HTR-8/SVneo (cell line): ENCODE measurements at regions not wholly inside any gene's neighbourhood (a gene's known extent, or its start where the extent isn't known, plus 50 kb on each side); places are given as distances from the start of the nearest gene placed in this dataset.

Experiments
- DNase-seq: peaks from one replicate; pipeline ENCODE4 v3.0.0; 2011; ENCODE audit warnings: low spot score, mixed read lengths; ENCODE audit not compliant: insufficient read length
- FAIRE-seq: peaks from 2 replicates; lab custom pipeline; 2011; peaks lifted over from hg19 to GRCh38; lab: Jason Lieb, UNC

- no peak for DNase-seq
Observed at GRCh38 chr11:69348414-69349235, 54.7 kb downstream of the MYEOV start.

GRCh38 chr11:69350040-69350439 lies 56.1 kb downstream of the MYEOV start:
- DNase-seq: no peak
- FAIRE-seq: no peak

More at GRCh38 chr11:69348414-69349235, 54.7 kb downstream of the MYEOV start:
- no peak for FAIRE-seq

- DNase-seq (no peak), FAIRE-seq (no peak)
Observed at GRCh38 chr11:69350596-69350995, 56.6 kb downstream of the MYEOV start.

GRCh38 chr11:69351460-69351859 lies 57.5 kb downstream of the MYEOV start:
- DNase-seq (peak; percentile 45), FAIRE-seq (no peak)

GRCh38 chr11:69352166-69352565 lies 58.2 kb downstream of the MYEOV start:
- FAIRE-seq (peak; percentile 33), DNase-seq (no peak)

GRCh38 chr11:69352715-69353319 lies 58.9 kb downstream of the MYEOV start:
- DNase-seq (peak; percentile 30), FAIRE-seq (peak; percentile 97)

- FAIRE-seq (peak; percentile 67), DNase-seq (no peak)
Observed at GRCh38 chr11:69353696-69354544, 60.0 kb downstream of the MYEOV start.

- DNase-seq (no peak), FAIRE-seq (no peak)
Observed at GRCh38 chr11:69354545-69354897, 60.6 kb downstream of the MYEOV start.

- FAIRE-seq (no peak), DNase-seq (no peak)
Observed at GRCh38 chr11:69355346-69355940, 61.5 kb downstream of the MYEOV start.

- FAIRE-seq (no peak), DNase-seq (no peak)
Observed at GRCh38 chr11:69355959-69356702, 62.2 kb downstream of the MYEOV start.

- DNase-seq (no peak), FAIRE-seq (no peak)
Observed at GRCh38 chr11:69356703-69357457, 62.9 kb downstream of the MYEOV start.

GRCh38 chr11:69357458-69358397 lies 63.8 kb downstream of the MYEOV start:
- no peak for DNase-seq
- peak; percentile 92 for FAIRE-seq

GRCh38 chr11:69358398-69359020 lies 64.6 kb downstream of the MYEOV start:
- FAIRE-seq: no peak
- no peak for DNase-seq

- DNase-seq (no peak), FAIRE-seq (no peak)
Observed at GRCh38 chr11:69359735-69360480, 66.0 kb downstream of the MYEOV start.

- FAIRE-seq (no peak), DNase-seq (no peak)
Observed at GRCh38 chr11:69360606-69361005, 66.7 kb downstream of the MYEOV start.

GRCh38 chr11:69361048-69361447 lies 67.1 kb downstream of the MYEOV start:
- no peak for DNase-seq
- no peak for FAIRE-seq

GRCh38 chr11:69361466-69361865 lies 67.5 kb downstream of the MYEOV start:
- DNase-seq: no peak
- FAIRE-seq: no peak
